IPS-11a (cell line): ENCODE measurements at regions not wholly inside any gene's neighbourhood (a gene's known extent, or its start where the extent isn't known, plus 50 kb on each side); places are given as distances from the start of the nearest gene placed in this dataset.

Source experiments
- H3K4me3 ChIP-seq: one replicate; pipeline ENCODE4 v1.5.1; 2013; ENCODE audit warnings: low read depth, low read length, control low read depth

DNA sequence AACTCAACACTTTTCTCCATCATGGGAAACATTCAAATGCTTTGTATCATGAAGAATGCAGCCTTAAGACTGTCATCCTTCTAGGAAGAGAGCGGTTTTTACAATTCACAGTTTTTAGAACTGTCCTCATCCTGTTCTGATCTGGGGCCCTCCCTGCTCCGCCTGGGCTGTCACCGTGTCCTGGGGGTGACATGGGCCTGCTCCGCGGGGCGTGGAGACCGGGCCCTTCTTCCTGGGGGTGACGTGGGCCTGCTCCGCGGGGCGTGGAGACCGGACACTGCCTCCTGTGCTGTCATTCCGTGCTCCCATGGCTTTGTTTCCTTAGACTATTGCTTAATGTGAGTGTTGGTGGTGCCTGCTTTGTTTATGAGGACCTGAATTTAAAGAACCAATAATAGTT lies 122.8 kb downstream of the TMEM18 start:
- H3K4me3 ChIP-seq: no peak overlapping the region

GRCh38 chr2:552906-553305 lies 124.3 kb downstream of the TMEM18 start:
- no peak overlapping the region for H3K4me3 ChIP-seq

DNA sequence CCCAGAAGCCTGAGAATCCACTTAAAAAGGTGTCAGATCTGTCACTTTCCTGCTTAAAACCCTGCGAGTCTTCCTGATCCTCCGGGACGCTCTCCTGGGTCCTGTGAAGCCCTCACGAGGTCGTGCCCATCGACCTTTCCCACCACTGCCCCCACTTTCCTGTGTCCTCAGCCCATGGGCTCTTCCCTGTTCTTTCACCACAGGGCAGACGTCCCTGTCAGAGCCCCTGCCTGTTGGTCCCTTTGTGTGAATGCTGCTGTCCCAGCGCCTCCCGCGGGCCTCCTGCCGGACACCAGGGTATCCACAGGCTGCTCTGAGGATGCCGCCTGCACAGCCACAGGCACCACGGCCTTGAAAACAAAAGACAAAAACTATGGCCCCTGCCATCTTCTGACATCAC lies 125.6 kb downstream of the TMEM18 start:
- H3K4me3 ChIP-seq: no peak overlapping the region

- no peak overlapping the region for H3K4me3 ChIP-seq
Measured at GRCh38 chr2:550860-551567, 126.2 kb downstream of the TMEM18 start.

DNA sequence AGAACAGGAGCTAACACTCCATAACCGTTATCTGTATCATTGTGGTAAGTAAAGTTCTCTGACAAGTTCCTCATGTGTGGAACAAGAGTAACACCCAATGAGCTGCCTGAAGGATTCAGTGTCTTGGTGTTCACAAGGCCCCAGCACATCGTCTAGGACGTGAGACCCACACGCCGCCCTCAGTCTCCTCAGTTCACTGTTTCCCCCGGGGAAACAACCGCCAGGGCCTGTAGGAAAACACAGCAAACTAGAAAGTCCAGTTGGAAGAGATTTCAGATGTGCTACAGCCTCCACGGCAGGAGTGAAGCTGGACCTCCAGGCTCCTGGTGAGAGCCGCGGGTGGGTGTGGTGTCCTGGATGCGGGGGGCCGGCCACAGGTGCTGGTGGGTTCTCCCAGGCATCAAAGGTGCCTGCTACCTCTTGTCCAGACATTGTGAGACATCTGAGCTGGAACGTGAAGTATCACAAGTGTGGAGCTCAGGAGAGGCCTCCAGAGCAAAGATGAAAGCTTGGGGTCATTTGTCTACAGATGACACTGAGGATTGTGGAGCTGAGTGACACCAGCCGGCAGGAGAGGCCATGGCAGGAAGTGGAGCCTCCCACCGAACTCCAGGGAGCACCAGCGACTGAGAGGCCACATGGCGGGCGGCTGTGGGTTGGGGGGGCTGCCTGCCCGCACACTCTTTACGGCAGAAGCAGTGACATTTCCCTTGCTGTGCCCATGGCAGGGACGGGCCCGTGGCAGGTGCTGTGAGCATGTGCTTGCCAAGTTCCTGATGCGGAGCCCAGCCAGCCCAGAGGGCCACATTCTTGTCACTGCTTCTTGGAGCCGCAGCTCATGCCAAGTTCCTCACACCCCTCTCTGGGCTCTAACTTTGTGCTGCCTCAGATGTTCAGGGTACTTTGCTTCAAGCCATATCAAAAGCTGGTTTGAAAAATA lies 131.2 kb downstream of the TMEM18 start:
- H3K4me3 ChIP-seq: no peak overlapping the region

DNA sequence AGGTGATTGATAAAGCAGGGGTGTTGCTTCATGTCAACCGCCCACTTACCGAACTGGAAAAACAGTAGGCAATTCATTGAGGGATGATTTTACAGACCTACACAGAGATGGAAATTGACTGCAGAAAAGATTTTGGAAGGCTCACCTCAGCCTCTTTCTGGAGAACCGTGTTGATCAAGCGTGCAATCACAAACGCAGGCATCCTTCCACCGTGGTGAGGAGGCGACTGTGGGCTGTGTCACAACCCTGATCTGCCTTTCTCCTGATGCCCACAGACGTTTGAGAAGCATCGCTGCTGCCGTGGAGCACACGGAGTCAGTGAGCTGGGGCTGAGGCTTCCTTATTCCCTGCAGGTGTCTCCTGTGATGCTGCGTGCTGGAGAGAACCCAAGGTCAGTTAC lies 132.0 kb downstream of the TMEM18 start:
- H3K4me3 ChIP-seq: no peak overlapping the region

- no peak overlapping the region for H3K4me3 ChIP-seq
Measured at GRCh38 chr2:538646-539045, 138.6 kb downstream of the TMEM18 start.

DNA sequence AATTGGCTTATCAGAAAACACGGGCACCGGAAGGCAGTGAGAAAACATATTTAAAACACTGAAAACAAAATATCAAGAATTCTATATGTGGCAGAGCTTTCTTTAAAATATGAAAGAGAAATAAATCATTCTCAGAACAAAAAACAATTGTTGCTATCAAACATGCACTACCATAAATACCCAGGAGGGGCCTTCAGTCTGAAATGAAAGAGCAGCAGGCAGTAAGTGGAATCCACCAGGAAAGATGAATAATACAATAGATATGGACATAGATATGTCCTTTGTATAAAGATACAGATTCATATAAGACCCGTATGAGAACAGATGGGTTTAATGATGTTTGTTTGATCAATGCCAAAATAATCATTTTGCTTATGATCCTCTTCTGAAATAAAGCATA lies 142.0 kb downstream of the TMEM18 start:
- H3K4me3 ChIP-seq: no peak overlapping the region

DNA sequence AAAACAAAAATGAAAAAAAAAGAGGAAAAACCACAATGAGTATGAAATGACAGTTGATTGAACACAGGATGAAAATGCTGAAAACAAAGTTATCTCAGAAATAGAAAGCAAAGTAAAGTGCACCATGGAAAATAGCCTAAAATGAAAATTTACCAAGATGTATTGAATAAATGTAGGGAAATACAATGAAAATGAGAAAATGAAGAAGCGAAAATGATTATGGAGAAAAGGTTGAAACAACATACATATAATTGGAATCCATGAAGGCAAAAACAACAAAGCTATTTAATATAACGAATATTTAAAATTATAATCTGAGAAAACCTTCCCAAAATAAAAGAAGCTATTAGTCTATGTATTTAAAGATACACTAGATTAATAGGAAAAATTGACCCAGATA lies 147.4 kb downstream of the TMEM18 start:
- H3K4me3 ChIP-seq: no peak overlapping the region

- no peak overlapping the region for H3K4me3 ChIP-seq
Measured at GRCh38 chr2:529424-529823, 147.8 kb downstream of the TMEM18 start.

DNA sequence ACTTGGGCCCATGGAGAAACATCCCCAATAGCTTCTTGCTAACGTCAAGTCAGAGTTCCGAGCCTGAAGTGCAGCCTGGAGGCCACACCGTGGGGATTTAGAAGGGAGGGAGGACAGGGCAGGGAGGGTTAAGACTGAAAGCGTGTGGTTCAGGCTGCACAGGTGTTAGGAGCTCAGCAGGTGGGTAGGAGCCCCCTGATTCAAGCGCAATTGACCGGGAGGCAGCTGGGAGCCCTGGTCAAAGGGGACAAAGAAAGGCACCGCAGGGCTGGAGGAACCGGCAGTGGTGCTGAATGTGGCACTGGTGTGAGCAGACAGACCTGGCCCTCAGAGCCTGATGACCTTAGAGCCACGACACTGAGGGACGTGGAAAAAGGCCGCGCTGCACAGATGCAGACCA lies 149.6 kb downstream of the TMEM18 start:
- no peak overlapping the region for H3K4me3 ChIP-seq

- no peak overlapping the region for H3K4me3 ChIP-seq
Measured at GRCh38 chr2:526918-527317, 150.3 kb downstream of the TMEM18 start.

DNA sequence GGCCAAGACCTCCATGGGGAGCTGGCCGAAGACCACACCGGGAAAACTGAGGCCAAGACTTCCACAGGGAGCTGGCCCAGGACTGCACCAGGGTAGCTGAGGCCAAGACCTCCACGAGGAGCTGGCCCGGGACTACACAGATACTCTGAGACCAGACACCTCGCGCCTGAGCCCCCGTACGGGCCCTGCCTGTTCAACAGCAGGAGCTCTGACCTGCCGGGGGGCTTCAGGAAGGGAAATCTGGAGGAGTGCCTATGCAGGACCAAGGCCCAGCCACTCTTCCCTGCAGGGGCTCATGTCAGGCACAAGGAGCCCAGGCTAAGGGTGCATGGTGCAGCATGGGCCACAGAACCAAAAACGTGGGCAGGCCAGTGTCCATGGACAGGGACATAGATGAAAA lies 151.6 kb downstream of the TMEM18 start:
- no peak overlapping the region for H3K4me3 ChIP-seq

DNA sequence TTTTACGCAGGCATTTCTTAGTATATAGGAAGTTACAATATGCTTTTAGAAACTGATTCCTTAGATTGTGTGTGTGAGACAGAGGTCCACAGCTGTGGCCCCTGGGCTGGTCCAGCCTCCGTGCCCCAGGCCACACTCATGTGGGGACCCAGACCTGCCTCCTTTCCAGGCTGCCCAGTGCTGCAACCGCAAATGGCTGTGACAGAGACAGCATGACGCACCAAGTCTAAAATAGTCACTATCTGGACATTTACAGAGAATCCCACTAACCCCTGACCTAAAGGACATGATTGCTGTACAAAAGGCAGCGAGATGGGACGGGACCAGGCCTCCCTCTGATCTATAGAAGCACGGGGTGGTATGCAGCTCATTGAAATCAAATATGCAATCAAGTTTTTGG lies 152.2 kb downstream of the TMEM18 start:
- no peak overlapping the region for H3K4me3 ChIP-seq

DNA sequence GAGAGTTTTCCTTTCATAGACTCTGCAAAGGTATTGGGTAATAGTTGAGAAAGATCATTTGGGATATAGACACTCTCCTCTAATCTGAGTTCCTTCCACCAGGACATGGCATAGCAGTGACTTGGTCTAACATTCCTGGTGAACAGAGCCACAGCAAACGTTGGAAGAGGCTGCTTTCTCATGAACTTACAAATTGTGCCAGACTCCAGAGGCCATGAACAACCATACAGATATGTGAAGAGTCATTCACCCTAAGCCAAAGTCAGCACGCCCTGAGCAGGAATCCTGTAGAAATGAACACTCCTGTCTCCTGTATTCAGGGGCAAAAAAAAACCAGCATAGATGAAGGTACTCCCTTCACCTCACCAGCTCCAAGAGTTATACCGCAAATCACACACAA lies 152.8 kb downstream of the TMEM18 start:
- H3K4me3 ChIP-seq: no peak overlapping the region

DNA sequence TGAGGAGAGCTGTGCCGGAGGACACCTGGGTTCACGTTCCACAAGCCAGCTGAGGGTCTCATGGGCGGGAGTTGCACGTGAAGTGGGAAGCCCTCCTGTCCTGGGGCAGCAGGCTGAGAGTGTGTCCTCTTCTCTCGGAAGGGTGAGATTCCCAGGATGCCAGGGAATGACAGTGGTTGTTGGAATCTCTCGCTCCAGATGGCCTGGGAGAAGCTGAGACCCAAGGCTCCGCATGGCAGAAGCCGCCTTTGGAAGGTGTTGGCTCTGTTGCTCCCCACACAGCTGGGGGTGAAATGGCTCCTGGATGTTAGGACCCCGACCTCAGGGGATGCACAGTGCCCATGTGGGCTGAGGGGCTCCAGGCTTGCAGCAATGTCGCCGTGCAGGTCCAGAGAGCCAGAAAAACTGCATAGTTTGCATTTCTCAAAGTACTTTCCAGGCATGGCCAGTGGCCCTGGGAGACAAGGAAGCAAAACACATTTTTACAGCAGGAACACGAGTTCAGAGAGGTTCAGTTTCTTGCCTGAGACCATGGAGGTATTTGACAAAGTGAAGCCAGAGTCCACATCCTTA lies 153.4 kb downstream of the TMEM18 start:
- no peak overlapping the region for H3K4me3 ChIP-seq

- H3K4me3 ChIP-seq: no peak overlapping the region
Measured at GRCh38 chr2:522776-523175, 154.4 kb downstream of the TMEM18 start.

DNA sequence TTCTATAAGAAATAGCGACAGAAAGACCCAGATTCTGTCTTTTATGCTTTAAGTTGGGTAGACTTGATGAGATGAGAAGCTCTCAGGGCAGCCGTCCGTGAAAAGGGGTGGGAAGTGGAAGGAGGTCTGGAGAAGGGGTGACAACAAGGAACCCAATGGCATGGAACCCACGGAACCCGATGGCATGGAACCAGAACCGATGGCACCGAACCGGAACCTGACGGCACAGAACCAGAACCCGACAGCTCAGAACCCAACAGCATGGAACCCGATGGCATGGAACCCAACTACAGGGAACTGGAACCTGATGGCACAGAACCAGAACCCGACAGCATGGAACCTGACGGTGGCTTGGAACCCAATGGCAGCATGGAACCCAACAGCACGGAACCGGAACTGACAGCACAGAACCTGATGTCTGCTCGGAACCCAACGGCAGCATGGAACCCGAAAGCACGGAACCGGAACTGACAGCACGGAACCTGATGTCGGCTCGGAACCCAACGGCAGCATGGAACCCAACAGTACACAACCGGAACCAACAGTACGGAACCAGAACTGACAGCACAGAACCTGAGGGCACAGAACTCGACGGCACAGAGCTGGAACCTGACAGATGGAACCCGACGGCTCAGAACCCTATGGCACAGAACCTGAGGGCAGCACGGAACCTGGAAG lies 155.2 kb downstream of the TMEM18 start:
- H3K4me3 ChIP-seq: no peak overlapping the region

- no peak overlapping the region for H3K4me3 ChIP-seq
Measured at GRCh38 chr2:520663-521340, 156.4 kb downstream of the TMEM18 start.

DNA sequence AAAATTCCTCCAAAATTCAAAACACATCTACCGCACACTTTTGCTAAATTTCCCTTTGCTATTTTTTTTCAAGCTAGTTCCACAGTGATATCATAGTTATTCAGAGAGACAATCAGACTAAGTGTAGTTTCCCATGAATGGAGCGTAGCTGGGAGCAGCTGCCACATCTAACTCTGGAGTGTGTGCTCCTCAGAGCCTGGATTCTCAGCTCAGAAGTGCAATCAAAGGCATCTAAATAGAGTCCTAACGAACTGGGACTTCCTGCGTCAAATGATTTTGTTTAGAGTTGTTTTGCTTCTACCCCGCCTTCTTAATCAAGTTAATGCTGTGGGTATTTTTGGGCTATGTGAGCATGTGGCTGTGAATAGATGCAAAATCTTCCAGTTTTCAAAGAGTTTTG lies 160.3 kb downstream of the TMEM18 start:
- no peak overlapping the region for H3K4me3 ChIP-seq

GRCh38 chr2:516131-516530 lies 161.1 kb downstream of the TMEM18 start:
- no peak overlapping the region for H3K4me3 ChIP-seq
